Lung (tissue), 11 donors: ENCODE measurements at regions not wholly inside any gene's neighbourhood (a gene's known extent, or its start where the extent isn't known, plus 50 kb on each side); places are given as distances from the start of the nearest gene placed in this dataset.

Experiments used
- ATAC-seq: fragments of 200-7000 bp; cut with Tn5 transposase; one replicate; pipeline ENCODE4 v1.9.1; 2020; ENCODE audit warnings: moderate number of reproducible peaks; ENCODE audit not compliant: insufficient read depth, low FRiP score
- DNase-seq, 3 donors: peaks; one replicate each; pipeline ENCODE4 v3.0.0-alpha.2; 2013 to 2017
- H3K27ac ChIP-seq, 2 donors: one replicate each; pipeline ENCODE4 v1.5.1; 2013; ENCODE audit warnings: mild to moderate bottlenecking in 2 of 2, moderate library complexity in 2 of 2, control low read depth in 1 of 2, inconsistent platforms in 1 of 2, low read depth in 1 of 2, low read length in 1 of 2
- H3K27me3 ChIP-seq, 3 donors: one replicate each; pipeline ENCODE4 v1.5.1; 2013; ENCODE audit warnings: low read length in 2 of 3; ENCODE audit not compliant: control insufficient read depth in 3 of 3, insufficient read depth in 3 of 3
- H3K36me3 ChIP-seq, 4 donors: one replicate each; pipeline ENCODE4 v1.5.1; 2013; ENCODE audit warnings: low read length in 4 of 4, mild to moderate bottlenecking in 1 of 4, moderate library complexity in 1 of 4; ENCODE audit not compliant: control insufficient read depth in 4 of 4, insufficient read depth in 4 of 4
- H3K4me1 ChIP-seq, 5 donors: one replicate each; pipeline ENCODE4 v1.5.1; 2013; ENCODE audit warnings: low read length in 5 of 5, mild to moderate bottlenecking in 2 of 5, moderate library complexity in 1 of 5; ENCODE audit not compliant: control insufficient read depth in 5 of 5, insufficient read depth in 5 of 5
- H3K4me3 ChIP-seq: one replicate; pipeline ENCODE4 v1.5.1; 2013; ENCODE audit warnings: mild to moderate bottlenecking, control low read depth, moderate library complexity
- H3K9ac ChIP-seq, 2 donors: one replicate each; pipeline ENCODE4 v1.5.1; 2013; ENCODE audit warnings: low read length in 2 of 2, control low read depth in 1 of 2; ENCODE audit not compliant: insufficient read depth in 1 of 2
- H3K9me3 ChIP-seq, 4 donors: one replicate each; pipeline ENCODE4 v1.5.1; 2013; ENCODE audit warnings: low read length in 3 of 4, mild to moderate bottlenecking in 1 of 4, moderate library complexity in 1 of 4; ENCODE audit not compliant: control insufficient read depth in 4 of 4, insufficient read depth in 3 of 4
- WGBS, 2 donors: extraction: QIAGEN DNeasy Blood & Tissue Kit; methylation state at CpG; one replicate each; pipeline ENCODE4 v1.1.7; 2013; 5-methylcytosine and 5-hydroxymethylcytosine counted together
- TF ChIP-seq, protein P1 (sequence below): IDR thresholded peaks from 2 replicates; pipeline ENCODE4 v1.5.1; 2012; ENCODE audit warnings: mild to moderate bottlenecking; ENCODE audit errors: control extremely low read depth, extremely low read depth
- donor health status: control.
- donor health status: control.
- donor health status: Bipolar disorder and iron deficiency.
- donor health status: healthy.
- donor health status: DM: yes; HTN: yes; CAD: no.

DNA sequence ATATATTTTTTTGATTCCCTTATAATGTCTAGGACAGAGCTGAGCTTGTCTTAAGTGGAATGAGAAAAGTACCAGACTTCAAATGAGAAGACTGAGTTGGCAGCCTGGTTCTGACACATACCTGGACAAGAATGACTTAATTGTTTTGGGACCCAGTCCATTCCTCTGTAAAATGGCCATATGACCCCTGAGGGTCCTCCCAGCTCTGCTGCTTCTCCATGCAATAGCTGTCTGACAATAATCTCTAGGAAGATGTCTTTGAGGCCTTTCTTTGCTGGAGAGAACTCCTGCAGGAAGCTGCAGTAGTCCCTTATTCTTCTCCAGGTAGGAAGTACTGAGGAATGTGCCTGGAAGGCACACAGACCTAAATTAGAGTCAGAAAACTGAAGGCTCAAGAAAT is 55.9 kb upstream of the SLIT3 start:
- no peaks in the 10 kb centered on the region for H3K36me3 ChIP-seq
- TF ChIP-seq, protein P1, sequence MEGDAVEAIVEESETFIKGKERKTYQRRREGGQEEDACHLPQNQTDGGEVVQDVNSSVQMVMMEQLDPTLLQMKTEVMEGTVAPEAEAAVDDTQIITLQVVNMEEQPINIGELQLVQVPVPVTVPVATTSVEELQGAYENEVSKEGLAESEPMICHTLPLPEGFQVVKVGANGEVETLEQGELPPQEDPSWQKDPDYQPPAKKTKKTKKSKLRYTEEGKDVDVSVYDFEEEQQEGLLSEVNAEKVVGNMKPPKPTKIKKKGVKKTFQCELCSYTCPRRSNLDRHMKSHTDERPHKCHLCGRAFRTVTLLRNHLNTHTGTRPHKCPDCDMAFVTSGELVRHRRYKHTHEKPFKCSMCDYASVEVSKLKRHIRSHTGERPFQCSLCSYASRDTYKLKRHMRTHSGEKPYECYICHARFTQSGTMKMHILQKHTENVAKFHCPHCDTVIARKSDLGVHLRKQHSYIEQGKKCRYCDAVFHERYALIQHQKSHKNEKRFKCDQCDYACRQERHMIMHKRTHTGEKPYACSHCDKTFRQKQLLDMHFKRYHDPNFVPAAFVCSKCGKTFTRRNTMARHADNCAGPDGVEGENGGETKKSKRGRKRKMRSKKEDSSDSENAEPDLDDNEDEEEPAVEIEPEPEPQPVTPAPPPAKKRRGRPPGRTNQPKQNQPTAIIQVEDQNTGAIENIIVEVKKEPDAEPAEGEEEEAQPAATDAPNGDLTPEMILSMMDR: no peak
- H3K4me3 ChIP-seq: no peak overlapping the region
- H3K27me3 ChIP-seq: no peaks in the 10 kb centered on the region
- H3K9me3 ChIP-seq: no peaks in the 10 kb centered on the region
- DNase-seq (no peak), ATAC-seq (no peak)
- H3K27ac ChIP-seq: no peak overlapping the region
- no peak overlapping the region for H3K9ac ChIP-seq
- H3K4me1 ChIP-seq: no peaks in the 10 kb centered on the region

DNA sequence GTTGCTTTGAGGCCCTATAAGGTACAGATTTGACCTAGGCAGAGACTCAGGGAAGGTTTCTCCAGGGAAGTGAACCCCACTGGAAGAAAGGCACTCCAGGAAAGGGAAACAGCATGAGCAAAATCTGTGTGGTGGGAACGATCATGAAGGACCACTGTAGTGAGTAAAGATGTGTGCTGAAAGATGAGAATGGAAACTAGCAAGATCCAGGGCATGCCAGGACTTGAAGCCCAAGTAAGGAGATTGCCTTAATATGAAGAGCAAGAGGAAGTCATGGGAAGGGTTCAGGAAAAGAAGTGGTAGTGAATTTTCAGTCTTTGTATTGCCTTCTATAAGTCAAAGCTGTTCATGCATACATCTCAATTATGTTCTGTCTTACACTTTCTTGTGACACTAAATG is 55.2 kb upstream of the SLIT3 start:
- H3K4me3 ChIP-seq: no peak overlapping the region
- no peaks in the 10 kb centered on the region for H3K9me3 ChIP-seq
- 85 to 87% methylated on average over 1 of the region's 1 CpG for WGBS, 2 donors
- no peaks in the 10 kb centered on the region for H3K36me3 ChIP-seq
- no peaks in the 10 kb centered on the region for H3K27me3 ChIP-seq
- no peak overlapping the region for H3K27ac ChIP-seq
- H3K4me1 ChIP-seq: no peaks in the 10 kb centered on the region
- DNase-seq (no peak), ATAC-seq (no peak)
- TF ChIP-seq, protein P1: no peak
- no peak overlapping the region for H3K9ac ChIP-seq

DNA sequence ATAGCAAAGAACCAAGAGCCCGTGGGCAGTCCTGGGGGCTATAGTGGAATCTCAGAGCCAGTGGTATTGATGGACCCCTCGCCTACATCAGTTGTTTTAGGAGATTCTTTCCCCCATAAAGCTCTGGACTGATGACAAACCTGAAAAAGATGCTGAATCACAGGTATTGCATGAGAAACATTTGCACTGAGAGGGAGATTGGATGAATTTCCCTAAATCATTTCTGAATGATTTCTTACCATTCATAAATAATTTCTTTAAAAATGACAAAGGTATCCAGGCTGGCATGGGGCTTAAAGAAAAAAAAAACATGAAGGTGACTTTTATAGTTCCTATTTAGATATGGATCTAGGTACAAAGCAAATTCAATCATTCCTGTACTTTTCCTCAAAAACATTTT is 54.0 kb upstream of the SLIT3 start:
- Histone ChIP-seq H3K4me3 (no peak overlapping the region), H3K27me3 (no peaks in the 10 kb centered on the region), H3K9me3 (no peaks in the 10 kb centered on the region), H3K4me1 (peaks cover 0 to 3% (median 0%) of the 10 kb centered on the region in 5 donors), H3K9ac (no peak overlapping the region), H3K36me3 (no peaks in the 10 kb centered on the region), H3K27ac (no peak overlapping the region)
- DNase-seq: no peak
- TF ChIP-seq, protein P1: no peak
- ATAC-seq: no peak
- WGBS, 2 donors: 72 to 83% methylated on average over 2 of the region's 2 CpGs

DNA sequence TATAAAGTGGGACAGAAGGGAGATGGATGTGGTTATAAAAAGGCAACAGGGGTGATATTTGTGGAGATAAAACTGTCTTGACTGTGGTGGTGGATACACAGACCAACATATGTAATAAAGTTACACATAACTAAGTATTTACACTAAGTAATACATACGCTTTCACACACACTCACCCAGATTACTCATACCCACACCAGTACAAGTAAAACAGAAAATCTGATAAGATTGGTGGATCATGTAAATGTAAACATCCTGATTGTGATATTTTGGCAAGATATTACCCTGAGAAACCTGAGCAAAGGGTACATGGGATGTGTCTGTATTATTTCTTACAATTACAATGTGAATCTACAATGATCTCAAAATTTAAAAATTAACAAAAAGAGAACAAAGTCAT is 53.3 kb upstream of the SLIT3 start:
- TF ChIP-seq, protein P1: no peak
- WGBS, 2 donors: 49 to 79% methylated on average over 1 of the region's 1 CpG
- Histone ChIP-seq H3K4me1 (peaks cover 0 to 3% (median 0%) of the 10 kb centered on the region in 5 donors), H3K4me3 (no peak overlapping the region), H3K36me3 (no peaks in the 10 kb centered on the region), H3K27ac (no peak overlapping the region), H3K9ac (no peak overlapping the region), H3K27me3 (no peaks in the 10 kb centered on the region), H3K9me3 (no peaks in the 10 kb centered on the region)
- ATAC-seq (no peak), DNase-seq (no peak)
